ENCODE measurements at regions not wholly inside any gene's neighbourhood (a gene's known extent, or its start where the extent isn't known, plus 50 kb on each side); places are given as distances from the start of the nearest gene placed in this dataset.
"Not testable (repeated sequence)": the region's sequence is repeated elsewhere in the genome, so short reads cannot be mapped to it uniquely, and the experiment has no call there.

DNA sequence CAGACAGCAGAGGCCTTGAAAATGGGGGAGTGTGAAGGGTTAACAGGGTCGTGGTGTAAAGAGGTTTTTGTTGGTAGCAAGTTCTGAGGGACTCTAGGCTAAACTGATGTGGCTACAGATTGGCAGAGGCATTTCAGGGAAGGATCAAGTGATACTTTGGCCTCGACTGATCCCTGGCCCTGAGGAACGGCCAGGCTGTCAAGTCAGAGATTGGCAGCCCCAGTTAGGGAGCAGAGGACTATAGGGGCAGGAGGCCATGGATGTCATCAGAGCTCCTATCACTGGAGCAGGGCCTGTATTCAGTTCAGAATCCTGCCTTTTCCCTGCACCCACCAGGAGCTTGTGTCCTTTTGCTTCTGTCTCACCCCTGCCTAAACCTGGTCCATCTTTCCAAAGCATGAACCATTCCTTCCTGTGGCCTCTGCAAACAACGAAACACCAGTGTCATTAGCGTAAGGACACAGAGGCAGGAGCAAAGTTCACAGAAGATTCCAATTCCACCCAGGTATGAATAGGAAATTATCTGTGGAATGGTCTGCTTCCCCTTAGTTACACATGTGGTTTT lies 613.1 kb downstream of the MID1IP1 start:
- Histone ChIP-seq H3K4me3 (no peak overlapping the region), H3K27me3 (replicated peaks) (no peaks in the 10 kb centered on the region), H3K9me3 (replicated peaks) (no peaks in the 10 kb centered on the region), H3K36me3 (no peaks in the 10 kb centered on the region), H3K27ac (no peak overlapping the region), H3K4me1 (replicated peaks) (no peaks in the 10 kb centered on the region)
- no peak for DNase-seq (ENCODE audit: low read depth in 1 of 2, low spot score in 2 of 2)

DNA sequence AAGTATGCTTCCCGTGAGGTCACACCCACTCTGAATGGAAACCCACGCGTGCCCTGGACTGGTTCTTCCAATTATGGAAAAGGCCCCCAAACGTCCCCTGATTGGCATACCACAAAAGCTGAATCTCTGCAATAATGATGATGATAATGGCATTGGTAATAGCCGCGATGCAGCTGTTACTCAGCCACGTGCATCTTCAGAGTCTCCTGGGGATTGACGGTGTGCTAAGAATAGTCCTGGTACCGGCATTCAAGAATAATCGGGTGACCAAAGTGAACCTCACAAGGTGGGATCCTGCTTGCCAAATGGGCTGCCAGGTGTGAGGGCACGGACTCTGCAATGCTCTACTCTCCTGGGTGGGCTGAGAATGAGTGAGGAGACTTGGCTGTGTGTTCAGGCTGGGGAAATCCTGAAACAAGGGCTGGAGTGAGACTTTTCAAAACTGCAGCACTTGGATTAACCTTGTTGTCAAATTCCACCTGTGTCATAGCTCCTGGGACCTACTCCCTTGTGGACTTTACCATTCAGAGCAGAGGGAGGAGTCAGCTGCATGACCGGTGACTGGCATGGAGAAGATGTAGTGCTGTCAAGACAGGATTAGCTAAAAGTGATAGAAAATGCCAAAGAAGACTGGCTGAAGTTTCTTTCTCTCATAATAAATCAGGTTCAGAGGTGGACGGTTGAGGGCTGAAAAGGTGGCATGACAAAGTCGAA lies 615.4 kb downstream of the MID1IP1 start:
- no peak for DNase-seq (ENCODE audit: low read depth in 1 of 2, low spot score in 2 of 2)
- no peaks in the 10 kb centered on the region for H3K27me3 ChIP-seq (replicated peaks)
- no peak overlapping the region for H3K27ac ChIP-seq
- no peaks in the 10 kb centered on the region for H3K36me3 ChIP-seq
- no peaks in the 10 kb centered on the region for H3K9me3 ChIP-seq (replicated peaks)
- H3K4me1 ChIP-seq (replicated peaks) = peaks cover 4% of the 10 kb centered on the region; the same call in 1 of the 2 replicates
- H3K4me3 ChIP-seq = no peak overlapping the region

DNA sequence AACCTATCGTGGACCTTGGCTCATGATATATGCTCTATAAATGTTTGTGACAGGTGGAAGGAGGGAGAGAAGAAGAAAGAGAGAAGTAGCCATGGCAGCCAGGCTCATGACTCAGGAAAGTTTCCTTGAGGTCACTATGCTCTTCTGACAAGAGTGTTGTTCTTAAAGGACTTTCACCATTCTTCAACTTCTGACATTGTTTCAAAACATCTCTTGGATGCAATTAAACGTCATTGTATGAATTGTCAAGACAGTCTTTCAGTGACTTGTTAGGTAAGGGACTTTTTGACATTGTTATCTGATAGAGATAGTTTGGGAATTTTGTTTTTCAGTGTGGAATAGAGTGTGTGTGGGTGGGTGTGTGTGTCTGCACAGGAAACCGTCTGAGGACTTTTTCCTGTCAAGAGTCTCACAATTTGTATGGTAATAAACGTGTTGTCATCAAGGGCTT lies 617.0 kb downstream of the MID1IP1 start:
- Histone ChIP-seq H3K27ac (no peak overlapping the region), H3K4me1 (replicated peaks) (peaks cover 4% of the 10 kb centered on the region; the same call in 1 of the 2 replicates), H3K4me3 (no peak overlapping the region), H3K9me3 (replicated peaks) (no peaks in the 10 kb centered on the region), H3K36me3 (no peaks in the 10 kb centered on the region), H3K27me3 (replicated peaks) (no peaks in the 10 kb centered on the region)
- no peak for DNase-seq (ENCODE audit: low read depth in 1 of 2, low spot score in 2 of 2)

DNA sequence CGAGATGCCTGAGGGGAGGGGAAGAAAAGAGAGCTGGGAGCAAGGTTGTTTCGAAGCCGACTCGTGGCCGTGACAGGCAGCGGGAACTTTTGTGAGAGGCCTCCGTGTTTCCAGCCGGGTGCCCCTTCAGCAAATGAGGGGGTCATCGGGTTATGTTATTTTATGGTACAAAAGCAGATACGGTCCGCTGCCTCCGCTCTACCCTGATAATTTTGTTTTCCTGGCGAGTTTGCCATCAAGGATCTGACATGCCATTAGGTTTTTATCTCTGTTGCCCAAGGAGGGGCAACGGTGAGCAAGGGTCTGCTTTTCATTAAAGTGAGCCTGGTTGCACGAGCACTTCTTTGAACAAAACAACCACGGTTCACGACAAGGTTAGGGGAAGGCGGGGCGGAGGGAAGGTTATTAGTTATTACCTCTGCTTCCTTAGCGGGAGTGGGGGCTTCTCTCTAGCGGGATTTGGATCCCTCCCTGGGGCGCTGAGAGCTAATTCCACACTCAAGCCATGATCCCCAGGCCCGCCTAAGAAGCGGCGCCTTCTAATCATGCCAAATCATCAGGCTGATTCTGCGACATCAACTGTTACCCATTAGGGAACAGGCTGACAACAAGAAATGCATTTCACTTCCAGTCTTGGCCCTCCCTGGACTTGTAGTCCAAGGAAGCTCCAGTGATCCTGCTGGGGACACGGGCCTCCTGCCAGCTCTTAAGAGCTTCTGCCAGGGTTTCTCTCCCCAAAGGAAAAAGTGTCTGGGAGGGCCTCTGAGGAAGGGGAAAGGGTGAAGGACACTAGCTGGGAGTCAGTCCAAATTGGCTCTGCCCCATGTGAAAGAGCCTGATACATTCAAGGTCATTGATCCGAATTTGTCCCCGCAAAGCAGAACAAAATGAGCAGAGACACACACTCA lies 617.7 kb downstream of the MID1IP1 start:
- DNase-seq (ENCODE audit: low read depth in 1 of 2, low spot score in 2 of 2) = no peak
- H3K27me3 ChIP-seq (replicated peaks) = no peaks in the 10 kb centered on the region
- H3K27ac ChIP-seq = no peak overlapping the region
- peaks cover 4% of the 10 kb centered on the region; the same call in 1 of the 2 replicates for H3K4me1 ChIP-seq (replicated peaks)
- H3K9me3 ChIP-seq (replicated peaks) = no peaks in the 10 kb centered on the region
- H3K36me3 ChIP-seq = no peaks in the 10 kb centered on the region
- no peak overlapping the region for H3K4me3 ChIP-seq

DNA sequence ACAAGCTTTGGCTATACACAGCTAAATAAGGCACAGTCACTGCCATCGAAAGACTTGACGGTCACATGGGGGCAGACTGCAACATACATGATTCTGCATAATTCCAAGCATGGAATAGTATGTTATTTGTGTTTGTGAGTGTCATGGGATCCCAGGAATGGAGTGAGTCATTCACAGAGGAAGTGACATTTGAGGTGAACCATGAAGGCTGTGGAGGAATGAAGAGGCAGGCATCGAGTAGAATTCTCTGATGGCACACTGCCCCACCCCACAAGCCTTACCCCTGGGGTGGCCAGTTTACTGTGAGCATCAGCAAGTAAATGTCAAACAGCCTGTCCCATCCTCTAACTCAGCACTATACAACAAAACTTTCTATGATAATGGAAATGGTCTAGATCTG lies 619.7 kb downstream of the MID1IP1 start:
- Histone ChIP-seq H3K4me3 (no peak overlapping the region), H3K9me3 (replicated peaks) (no peaks in the 10 kb centered on the region), H3K27ac (no peak overlapping the region), H3K4me1 (replicated peaks) (peaks cover 5% of the 10 kb centered on the region; the same call in 1 of the 2 replicates), H3K36me3 (no peaks in the 10 kb centered on the region), H3K27me3 (replicated peaks) (no peaks in the 10 kb centered on the region)
- no peak for DNase-seq (ENCODE audit: low read depth in 1 of 2, low spot score in 2 of 2)

DNA sequence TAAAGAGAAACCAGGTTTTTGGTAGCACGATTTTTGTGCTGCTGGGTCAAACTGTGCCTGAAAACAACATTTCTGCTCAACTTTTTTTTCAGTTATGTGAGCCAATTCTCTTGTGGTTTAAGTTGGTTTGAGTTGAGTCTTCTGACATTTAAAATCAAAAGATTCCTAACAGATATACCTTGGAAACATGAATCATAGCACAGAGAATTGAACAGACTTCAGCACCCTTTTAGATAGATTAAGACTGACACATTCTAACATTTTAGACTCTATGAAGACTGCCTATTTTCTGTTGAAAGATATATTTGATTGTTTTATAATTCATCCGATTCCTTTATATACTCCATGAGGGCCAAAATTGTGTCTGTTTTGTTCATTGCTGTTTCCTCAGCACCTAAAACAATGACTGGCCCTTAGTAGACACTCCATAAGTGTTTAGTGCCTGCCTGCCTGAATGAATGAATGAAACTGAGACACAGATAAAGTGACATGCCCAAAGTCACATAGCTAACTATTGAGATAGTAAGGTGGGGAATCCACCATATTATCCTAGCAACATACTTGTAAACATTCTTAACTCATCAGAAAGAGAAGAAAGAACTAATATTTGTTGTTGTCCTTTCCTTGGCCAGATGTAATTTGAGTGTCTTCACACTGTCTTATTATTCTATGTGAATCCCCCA lies 624.0 kb downstream of the MID1IP1 start:
- Histone ChIP-seq H3K36me3 (no peaks in the 10 kb centered on the region), H3K27me3 (replicated peaks) (no peaks in the 10 kb centered on the region), H3K27ac (no peak overlapping the region), H3K4me3 (no peak overlapping the region), H3K9me3 (replicated peaks) (no peaks in the 10 kb centered on the region), H3K4me1 (replicated peaks) (peaks cover 29% of the 10 kb centered on the region)
- DNase-seq (ENCODE audit: low read depth in 1 of 2, low spot score in 2 of 2) = no peak

DNA sequence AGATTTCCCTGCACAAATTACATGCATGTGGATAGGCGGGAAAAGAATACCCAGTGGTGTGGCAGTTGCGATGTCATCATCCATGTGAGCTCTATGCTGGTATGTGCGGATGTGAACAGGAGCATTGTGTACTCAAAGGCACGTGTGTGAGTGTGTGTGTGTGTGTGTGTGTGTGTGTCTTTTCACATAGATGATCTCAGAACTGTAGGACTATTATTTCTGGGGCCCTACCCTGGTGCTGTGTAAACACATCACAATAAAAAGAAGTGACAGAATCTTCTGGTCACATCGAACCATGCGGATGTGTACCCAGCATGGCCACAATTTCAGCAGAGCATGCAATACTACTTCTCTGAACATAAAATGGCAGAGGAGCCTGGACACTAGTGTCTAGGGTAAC lies 624.8 kb downstream of the MID1IP1 start:
- H3K4me1 ChIP-seq (replicated peaks) = peaks cover 27% of the 10 kb centered on the region
- DNase-seq (ENCODE audit: low read depth in 1 of 2, low spot score in 2 of 2) = no peak
- no peaks in the 10 kb centered on the region for H3K9me3 ChIP-seq (replicated peaks)
- no peak overlapping the region for H3K4me3 ChIP-seq
- H3K36me3 ChIP-seq = no peaks in the 10 kb centered on the region
- H3K27ac ChIP-seq = no peak overlapping the region
- no peaks in the 10 kb centered on the region for H3K27me3 ChIP-seq (replicated peaks)

DNA sequence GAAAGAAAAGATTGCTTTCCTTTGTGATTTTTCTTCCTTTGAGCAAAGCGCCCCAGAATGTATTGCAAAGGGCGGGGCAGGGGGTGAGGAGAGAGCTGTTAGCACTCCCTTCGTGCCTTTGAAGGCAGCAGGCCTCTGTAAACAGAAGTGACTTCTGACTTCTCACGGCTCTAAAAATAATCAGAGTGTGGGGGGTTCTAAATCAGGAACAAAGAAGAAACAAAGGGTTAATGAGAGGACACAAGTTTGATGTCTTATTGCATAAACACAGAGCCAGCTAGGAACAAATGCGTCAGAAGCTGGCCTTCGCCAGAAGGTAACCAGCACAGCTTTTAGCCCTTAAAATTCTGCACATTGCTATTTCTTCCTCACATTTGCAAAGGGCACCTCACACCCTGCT lies 626.2 kb downstream of the MID1IP1 start:
- H3K27me3 ChIP-seq (replicated peaks) = no peaks in the 10 kb centered on the region
- peak; percentile 79 to 87 for DNase-seq (ENCODE audit: low read depth in 1 of 2, low spot score in 2 of 2)
- no peaks in the 10 kb centered on the region for H3K36me3 ChIP-seq
- H3K9me3 ChIP-seq (replicated peaks) = no peaks in the 10 kb centered on the region
- H3K4me1 ChIP-seq (replicated peaks) = peaks cover 25% of the 10 kb centered on the region
- no peak overlapping the region for H3K27ac ChIP-seq
- H3K4me3 ChIP-seq = no peak overlapping the region

DNA sequence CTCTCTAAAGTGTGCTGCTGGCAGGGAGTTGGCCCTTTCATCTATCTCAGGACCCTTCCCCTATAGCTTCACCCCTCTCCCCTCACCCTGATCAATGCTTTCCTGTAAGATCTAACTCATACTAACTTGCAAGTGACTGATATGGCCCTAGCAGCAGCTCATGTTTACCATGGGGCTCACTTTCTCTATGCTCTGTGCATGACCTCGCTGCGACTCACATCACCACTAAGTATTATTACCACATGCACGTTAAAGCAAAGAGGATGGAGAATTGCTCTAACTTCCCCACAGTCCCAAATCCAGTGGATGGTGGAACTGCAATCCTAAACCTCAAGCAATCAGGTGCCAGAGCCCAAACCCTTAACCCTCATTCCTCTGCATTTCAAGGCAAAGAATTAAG lies 626.6 kb downstream of the MID1IP1 start:
- Histone ChIP-seq H3K27me3 (replicated peaks) (no peaks in the 10 kb centered on the region), H3K9me3 (replicated peaks) (no peaks in the 10 kb centered on the region), H3K4me1 (replicated peaks) (peaks cover 25% of the 10 kb centered on the region), H3K27ac (no peak overlapping the region), H3K36me3 (no peaks in the 10 kb centered on the region), H3K4me3 (no peak overlapping the region)
- no peak for DNase-seq (ENCODE audit: low read depth in 1 of 2, low spot score in 2 of 2)

DNA sequence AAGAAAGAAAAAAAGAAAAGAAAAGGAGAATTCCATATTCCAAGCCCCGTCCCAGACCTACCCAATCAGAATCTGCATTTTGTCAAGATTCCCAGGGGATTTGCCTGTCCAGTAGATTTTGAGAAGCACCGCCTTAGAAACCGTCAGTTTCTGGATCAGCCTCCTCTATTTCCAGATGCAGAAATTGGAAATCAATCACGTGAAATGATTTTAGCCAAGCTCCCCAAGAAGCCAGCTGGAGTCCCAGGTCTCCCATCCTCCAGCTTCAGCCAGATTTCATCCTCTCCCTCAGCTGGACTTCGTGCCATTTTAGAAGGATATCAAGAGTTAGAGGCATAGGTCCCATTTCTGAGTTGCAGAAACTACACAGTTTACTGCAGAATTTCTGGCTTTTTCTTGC lies 629.3 kb downstream of the MID1IP1 start:
- H3K4me1 ChIP-seq (replicated peaks) = peaks cover 25% of the 10 kb centered on the region
- no peaks in the 10 kb centered on the region for H3K9me3 ChIP-seq (replicated peaks)
- H3K36me3 ChIP-seq = no peaks in the 10 kb centered on the region
- no peaks in the 10 kb centered on the region for H3K27me3 ChIP-seq (replicated peaks)
- no peak for DNase-seq (ENCODE audit: low read depth in 1 of 2, low spot score in 2 of 2)
- no peak overlapping the region for H3K4me3 ChIP-seq
- H3K27ac ChIP-seq = no peak overlapping the region

DNA sequence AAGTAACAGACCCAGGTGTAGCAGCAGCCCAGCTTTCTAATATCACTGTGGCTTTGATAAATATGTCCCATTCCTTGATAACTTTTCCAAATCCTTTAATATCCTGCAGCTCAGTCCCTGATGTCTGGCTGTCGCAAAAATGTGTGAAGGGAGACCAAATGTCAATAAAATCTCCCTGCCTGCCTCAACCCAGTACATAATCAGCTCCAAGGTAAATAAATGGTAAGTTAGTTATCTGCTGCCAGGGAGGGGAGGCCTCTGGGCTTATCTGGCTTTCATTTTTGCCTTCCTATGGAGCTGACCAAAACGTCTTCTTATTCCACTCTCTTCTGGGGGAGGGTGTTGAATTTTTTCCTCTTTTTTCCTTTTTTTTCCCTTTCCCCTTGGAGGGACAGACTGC lies 630.6 kb downstream of the MID1IP1 start:
- no peaks in the 10 kb centered on the region for H3K36me3 ChIP-seq
- no peak for DNase-seq (ENCODE audit: low read depth in 1 of 2, low spot score in 2 of 2)
- no peaks in the 10 kb centered on the region for H3K9me3 ChIP-seq (replicated peaks)
- no peaks in the 10 kb centered on the region for H3K27me3 ChIP-seq (replicated peaks)
- H3K27ac ChIP-seq = no peak overlapping the region
- H3K4me3 ChIP-seq = no peak overlapping the region
- H3K4me1 ChIP-seq (replicated peaks) = peaks cover 16% of the 10 kb centered on the region

DNA sequence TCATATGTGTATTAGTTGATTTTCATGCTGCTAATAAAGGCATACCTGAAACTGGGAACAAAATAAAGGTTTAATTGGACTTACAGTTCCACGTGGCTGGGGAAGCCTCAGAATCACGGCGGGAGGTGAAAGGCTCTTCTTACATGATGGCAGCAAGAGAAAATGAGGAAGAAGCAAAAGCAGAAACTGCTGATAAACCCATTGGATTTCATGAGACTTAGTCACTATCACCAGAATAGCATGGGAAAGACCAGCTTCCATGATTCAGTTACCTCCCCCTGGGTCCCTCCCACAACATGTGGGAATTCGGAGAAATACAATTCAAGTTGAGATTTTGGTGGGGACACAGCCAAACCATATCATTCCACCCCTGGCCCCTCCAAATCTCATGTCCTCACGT lies 633.4 kb downstream of the MID1IP1 start:
- H3K4me3 ChIP-seq; DNase-seq (ENCODE audit: low read depth in 1 of 2, low spot score in 2 of 2); H3K27me3 ChIP-seq (replicated peaks); H3K27ac ChIP-seq; H3K36me3 ChIP-seq; H3K9me3 ChIP-seq (replicated peaks); H3K4me1 ChIP-seq (replicated peaks): not testable (repeated sequence)

DNA sequence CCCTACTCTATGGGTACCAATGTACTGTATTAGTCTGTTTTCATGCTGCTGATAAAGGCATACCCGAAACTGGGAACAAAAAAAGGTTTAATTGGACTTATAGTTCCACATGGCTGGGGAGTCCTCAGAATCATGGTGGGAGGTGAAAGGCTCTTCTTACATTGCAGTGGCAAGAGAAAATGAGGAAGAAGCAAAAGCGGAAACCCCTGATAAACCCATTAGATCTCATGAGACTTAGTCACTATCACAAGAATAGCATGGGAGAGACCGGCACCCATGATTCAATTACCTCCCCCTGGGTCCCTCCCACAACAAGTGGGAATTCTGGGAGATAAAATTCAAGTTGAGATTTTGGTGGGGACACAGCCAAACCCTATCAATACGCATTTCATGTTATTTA lies 635.3 kb downstream of the MID1IP1 start:
- H3K36me3 ChIP-seq; H3K9me3 ChIP-seq (replicated peaks): not testable (repeated sequence)

More for the DNA sequence above, 635.3 kb downstream of the MID1IP1 start:
- H3K27ac ChIP-seq; DNase-seq (ENCODE audit: low read depth in 1 of 2, low spot score in 2 of 2); H3K27me3 ChIP-seq (replicated peaks); H3K4me3 ChIP-seq: not testable (repeated sequence)
- H3K4me1 ChIP-seq (replicated peaks) = peaks cover 13% of the 10 kb centered on the region

Measured in SJSA1 (cell line).